ENCODE measurements at regions not wholly inside any gene's neighbourhood (a gene's known extent, or its start where the extent isn't known, plus 50 kb on each side); places are given as distances from the start of the nearest gene placed in this dataset.
A peak's percentile ranks its signal among the peaks of the same experiment; 100 is the strongest.

GRCh38 chr2:187274146-187274545 lies 173.9 kb downstream of the CALCRL start:
- no peak for DNase-seq (ENCODE audit: low spot score)

GRCh38 chr2:187272255-187272654 lies 175.8 kb downstream of the CALCRL start:
- no peak for DNase-seq (ENCODE audit: low spot score)

- DNase-seq (ENCODE audit: low spot score) = no peak
Measured at GRCh38 chr2:187271825-187272224, 176.2 kb downstream of the CALCRL start.

GRCh38 chr2:187266645-187267044 lies 181.4 kb downstream of the CALCRL start:
- DNase-seq (ENCODE audit: low spot score) = no peak

DNA sequence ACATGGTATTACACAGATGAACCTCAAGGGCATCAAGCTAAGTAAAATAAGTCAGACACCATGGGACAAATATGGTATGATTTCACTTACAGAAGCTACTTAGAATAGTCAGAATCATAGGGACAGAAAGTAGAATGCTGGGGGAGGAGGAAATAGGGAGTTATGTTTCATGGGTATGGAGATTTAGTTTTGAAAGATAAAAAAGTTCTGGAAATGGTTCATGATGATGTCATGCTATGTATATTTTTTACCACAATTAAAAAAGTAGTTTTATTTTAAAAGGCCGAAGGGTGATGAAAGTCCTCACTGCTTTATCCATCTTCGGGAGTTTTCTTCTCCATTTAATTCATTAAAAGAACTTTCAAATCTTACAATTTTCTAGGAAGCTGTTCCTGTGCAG lies 181.9 kb downstream of the CALCRL start:
- DNase-seq (ENCODE audit: low spot score) = no peak

- DNase-seq (ENCODE audit: low spot score) = no peak
Measured at GRCh38 chr2:187264612-187265011, 183.4 kb downstream of the CALCRL start.

DNA sequence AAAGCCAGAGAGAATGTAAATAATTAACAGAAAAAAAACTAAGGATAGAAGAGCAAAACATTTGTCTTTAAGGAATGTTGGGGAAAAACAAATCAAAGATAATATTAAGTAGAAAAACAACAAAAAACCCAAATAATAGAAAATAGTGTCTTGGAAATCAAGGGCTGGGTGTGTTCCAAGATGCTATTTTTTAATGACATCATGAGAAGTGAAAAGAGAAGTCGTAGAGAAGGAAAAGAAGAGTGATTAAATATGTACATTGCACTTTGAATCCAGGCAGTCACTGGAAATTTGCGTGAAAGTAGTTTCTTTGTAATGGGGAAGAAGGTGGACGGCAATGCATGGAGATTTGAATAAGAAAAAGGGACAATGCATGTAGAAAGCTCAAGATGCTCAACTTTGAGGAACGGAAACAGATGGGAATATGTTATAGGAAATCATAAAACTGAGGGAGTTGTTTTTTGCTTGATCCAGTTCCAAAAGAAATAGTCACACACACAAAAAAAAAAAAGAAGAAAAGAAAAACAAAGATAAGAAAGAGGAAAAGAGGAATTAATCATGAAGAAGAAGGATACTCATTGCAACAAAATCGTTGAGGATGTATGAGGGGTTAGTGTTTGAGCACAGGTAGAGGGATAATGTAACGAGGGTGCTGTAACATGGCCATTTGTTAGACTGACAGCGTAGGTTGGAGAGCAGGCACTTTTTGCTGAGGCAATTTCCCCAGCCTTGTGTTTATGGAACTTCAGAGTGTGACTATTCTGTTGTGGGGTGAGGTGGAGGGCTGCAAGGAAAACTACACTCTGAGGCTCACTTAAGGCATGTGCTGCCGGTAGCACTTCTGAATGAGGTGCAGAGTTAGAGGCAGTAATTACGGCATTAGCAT lies 184.1 kb downstream of the CALCRL start:
- DNase-seq (ENCODE audit: low spot score) = no peak

DNA sequence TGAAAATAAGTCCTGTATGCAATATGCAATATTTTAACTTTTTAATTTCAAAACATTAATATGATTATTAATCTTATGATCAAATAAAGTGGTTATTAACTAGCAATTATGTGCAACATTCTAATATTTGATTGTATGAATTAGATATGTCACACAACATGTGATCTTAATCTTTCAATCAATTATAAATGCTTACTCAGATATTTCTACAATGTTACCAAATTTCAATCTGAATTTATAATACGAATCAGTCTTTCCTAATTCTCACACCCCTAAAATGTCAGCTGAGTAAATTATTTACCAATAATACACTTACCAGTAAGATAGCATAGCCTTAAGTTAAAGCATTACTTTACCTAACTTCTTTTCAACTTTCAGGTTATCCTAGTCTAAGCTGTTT lies 186.3 kb downstream of the CALCRL start:
- no peak for DNase-seq (ENCODE audit: low spot score)

DNA sequence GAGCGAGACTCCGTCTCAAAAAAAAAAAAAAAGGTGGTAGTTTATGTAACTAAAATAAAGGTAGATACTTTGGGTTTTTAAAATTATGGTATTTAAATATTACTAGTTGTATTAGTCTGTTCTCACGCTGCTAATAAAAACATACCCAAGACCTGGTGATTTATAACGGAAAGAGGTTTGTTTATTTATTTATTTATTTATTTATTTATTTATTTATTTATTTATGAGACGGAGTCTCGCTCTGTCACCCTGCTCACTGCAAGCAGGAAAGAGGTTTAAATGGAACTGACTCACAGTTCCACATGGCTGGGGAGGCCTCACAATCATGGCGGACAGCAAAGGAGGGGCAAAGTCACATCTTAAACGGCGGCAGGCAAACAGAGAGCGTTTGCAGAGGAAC lies 196.0 kb downstream of the CALCRL start:
- DNase-seq (ENCODE audit: low spot score) = no peak

DNA sequence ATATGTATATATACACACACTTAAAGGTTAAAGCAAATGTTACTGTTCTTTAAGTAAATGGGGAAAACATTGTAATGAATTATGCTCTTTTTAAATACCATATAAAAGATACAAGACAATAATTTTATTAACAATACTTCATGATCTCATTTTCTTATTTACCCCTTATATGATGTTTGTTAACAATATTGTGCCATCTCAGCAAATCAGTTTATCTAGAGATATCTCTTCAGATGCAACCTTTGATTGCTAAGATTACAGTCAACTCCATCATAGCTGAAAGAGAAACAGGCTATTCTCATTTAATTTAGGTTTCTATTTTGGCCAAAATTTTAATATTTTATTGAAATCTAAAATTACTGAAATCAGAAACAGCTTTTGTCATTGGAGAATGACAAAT lies 197.9 kb downstream of the CALCRL start:
- no peak for DNase-seq (ENCODE audit: low spot score)

- DNase-seq (ENCODE audit: low spot score) = peak; percentile 8
Measured at GRCh38 chr2:187233811-187234210, 214.2 kb downstream of the CALCRL start.

DNA sequence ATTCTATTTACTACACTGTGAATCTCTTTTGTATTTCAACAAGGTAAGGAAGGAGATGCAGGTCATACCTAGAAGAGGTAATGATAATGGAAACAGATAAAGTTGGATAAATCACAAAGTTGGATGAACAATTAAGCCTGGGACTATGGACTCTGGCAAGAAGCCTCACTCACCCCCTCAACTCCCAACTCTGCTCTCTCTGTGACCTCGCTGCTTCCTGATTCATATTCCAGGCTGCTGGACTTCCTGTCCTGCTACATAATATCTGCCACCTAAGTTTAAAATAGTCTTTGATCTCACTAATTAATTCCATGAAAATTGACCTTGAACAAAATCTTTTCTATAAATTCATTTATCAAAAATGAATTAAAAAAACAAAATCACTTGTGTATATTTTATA lies 215.3 kb downstream of the CALCRL start:
- DNase-seq (ENCODE audit: low spot score) = no peak

GRCh38 chr2:187230088-187230487 lies 218.0 kb downstream of the CALCRL start:
- no peak for DNase-seq (ENCODE audit: low spot score)

- DNase-seq (ENCODE audit: low spot score) = no peak
Measured at GRCh38 chr2:187228986-187229385, 219.1 kb downstream of the CALCRL start.

DNA sequence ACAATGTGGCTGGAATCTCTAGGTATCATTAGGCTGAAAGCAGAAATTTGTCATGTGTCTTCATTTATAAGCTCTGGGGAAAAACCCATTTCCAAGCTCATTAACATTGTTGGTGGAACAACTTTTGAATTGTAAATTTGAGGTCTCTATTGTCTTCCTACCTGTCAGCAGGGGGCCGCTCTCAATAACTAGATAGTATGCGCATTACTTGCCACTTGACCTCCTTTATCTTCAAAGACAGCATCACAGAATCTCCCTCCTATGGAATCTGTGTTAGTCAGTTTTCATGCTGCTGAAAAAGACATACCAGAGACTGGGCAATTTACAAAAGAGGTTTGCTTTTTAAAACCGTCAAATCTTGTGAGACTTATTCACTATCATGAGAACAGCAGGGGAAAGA lies 223.1 kb downstream of the CALCRL start:
- no peak for DNase-seq (ENCODE audit: low spot score)

GRCh38 chr2:187220071-187220470 lies 228.0 kb downstream of the CALCRL start:
- no peak for DNase-seq (ENCODE audit: low spot score)

DNA sequence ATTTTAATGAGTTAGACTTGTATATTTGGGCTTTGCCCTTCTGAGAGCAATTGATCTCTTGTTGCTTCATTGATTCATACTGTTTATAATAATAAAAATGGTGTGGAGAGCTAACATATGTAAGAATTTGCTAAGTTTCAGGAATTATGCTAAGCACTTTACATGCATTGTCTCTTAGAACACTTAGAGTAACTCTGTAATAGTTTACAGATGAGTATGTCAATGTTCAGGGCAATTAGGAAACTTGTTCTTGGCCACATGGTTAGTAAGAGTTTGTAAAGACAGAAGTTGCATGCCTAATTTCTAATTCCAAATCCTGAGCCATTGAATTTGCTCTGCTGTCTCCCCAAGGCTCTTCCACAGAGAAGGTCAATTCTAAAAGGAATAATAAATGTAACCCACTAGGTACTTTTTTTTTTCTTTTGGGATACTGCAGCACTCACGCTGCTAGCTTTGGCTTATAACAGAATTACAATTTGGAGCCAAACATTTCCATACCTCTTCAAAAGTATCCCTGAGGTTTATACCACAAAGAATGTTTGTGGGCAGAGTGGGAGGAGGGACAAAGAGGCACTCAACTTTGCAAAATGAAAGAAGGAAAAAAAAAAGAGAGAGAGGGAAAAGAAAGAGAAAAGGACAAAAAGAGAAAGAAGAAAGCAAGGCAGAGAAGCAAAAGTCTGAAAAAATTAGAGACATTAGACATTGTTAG lies 232.4 kb downstream of the CALCRL start:
- DNase-seq (ENCODE audit: low spot score) = peak; percentile 4

GRCh38 chr2:187214306-187214705 lies 233.7 kb downstream of the CALCRL start:
- no peak for DNase-seq (ENCODE audit: low spot score)

DNA sequence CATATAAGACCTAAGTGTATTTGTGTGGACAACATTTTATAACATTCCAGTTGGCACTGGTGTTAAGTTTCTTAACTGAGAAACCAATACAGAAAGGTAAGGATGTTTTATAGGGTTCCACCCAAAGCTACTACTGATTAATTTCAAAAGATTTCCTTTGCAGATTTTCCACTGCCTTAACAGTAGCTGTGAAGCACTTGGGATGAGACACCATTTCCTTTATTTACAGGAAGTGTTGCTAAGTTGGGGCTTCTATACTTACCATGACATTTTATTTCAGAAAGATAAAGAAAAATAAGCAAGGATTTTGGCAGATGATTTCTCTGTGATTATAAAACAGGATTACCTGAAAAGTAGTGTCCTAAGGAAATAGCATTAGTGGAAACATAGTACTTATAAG lies 234.3 kb downstream of the CALCRL start:
- DNase-seq (ENCODE audit: low spot score) = no peak

DNA sequence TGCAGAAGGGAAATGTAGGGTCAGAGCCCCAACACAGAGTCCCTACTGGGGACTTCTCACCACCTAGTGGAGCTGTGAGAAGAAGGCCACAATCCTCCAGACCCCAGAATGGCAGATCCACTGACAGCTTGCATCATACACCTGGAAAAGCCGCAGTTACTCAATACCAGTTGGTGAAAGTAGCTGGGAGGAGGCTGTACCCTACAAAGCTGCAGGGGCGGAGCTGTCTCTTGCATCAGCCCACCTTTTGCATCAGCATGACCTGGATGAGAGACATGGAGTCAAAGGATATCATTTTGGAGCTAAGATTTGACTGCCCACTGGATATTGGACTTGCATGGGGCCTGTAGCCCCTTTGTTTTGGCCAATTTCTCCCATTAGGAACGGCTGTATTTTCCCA lies 237.3 kb downstream of the CALCRL start:
- no peak for DNase-seq (ENCODE audit: low spot score)

- DNase-seq (ENCODE audit: low spot score) = no peak
Measured at GRCh38 chr2:187208199-187208785, 239.8 kb downstream of the CALCRL start.

GRCh38 chr2:187207126-187207525 lies 240.9 kb downstream of the CALCRL start:
- DNase-seq (ENCODE audit: low spot score) = no peak

DNA sequence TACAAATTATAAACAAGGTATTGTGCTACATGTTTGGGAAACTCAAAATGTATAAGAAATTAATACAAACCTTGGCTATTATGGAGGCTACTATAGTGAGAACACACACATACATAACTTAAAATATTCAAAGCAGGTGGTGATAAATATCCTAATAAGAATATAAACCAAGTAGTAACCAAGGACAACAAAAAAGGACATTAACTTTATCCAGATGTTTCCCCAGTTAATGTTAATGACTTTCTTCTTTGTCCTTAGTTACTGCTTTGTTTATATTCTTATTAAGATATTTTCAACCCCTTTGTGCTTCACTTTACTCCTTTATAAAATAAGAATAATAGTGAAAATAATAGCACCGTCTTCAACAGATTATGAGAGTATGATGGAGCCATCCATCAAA lies 241.6 kb downstream of the CALCRL start:
- no peak for DNase-seq (ENCODE audit: low spot score)
